ENCODE measurements at regions not wholly inside any gene's neighbourhood (a gene's known extent, or its start where the extent isn't known, plus 50 kb on each side); places are given as distances from the start of the nearest gene placed in this dataset.

DNA sequence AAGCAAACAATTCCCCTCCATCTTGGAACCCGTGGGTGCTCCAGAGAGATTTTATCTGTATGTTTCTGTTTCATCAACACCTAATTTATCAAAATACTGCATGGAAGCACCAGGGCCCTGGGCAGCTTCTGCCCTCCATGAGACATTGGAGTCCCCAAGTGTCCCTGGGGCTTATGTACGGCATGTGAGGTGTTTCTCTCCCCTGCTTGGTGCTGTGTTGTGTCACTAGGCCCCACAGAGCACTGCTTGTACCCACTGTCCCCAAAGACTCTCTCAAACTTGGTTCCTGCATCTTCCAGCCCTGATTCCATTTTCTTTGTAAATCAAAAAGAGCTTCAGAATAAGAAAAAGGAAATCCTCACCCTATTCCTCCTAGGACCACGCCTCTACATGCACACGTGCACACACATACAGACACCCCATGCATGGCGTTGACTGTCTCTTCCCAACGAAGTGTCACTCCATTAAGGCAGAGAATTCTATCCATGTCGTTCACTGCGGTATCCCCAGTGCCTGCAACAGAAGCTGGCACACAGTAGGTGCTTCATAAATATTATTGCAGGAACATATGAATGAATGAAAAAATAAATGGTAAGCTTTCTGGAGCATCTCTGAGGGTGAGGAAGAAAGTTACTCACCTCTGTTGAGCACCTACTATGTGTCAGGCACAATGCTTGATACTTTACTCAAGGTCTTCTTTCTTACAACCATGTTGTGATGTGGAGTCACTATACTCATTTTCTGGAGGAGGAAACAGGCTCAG lies 191.6 kb downstream of the DICER1 start:
- intact Hi-C loops (cut with DNase I): no loop called here
- no peak for ATAC-seq (ENCODE audit: poor library complexity)
- no peak for DNase-seq

GRCh38 chr14:94964931-94965330 lies 192.4 kb downstream of the DICER1 start:
- no peak for ATAC-seq (ENCODE audit: poor library complexity)

GRCh38 chr14:94964181-94964580 lies 193.1 kb downstream of the DICER1 start:
- intact Hi-C loops (cut with DNase I): no loop called here
- DNase-seq (no peak), ATAC-seq (ENCODE audit: poor library complexity) (no peak)

More at GRCh38 chr14:94964931-94965330, 192.4 kb downstream of the DICER1 start:
- DNase-seq: no peak
- intact Hi-C loops (cut with DNase I): no loop called here

GRCh38 chr14:94963051-94963450 lies 193.1 kb upstream of the GSC start:
- ATAC-seq (ENCODE audit: poor library complexity) (no peak), DNase-seq (no peak)
- intact Hi-C loops (cut with DNase I): no loop called here

DNA sequence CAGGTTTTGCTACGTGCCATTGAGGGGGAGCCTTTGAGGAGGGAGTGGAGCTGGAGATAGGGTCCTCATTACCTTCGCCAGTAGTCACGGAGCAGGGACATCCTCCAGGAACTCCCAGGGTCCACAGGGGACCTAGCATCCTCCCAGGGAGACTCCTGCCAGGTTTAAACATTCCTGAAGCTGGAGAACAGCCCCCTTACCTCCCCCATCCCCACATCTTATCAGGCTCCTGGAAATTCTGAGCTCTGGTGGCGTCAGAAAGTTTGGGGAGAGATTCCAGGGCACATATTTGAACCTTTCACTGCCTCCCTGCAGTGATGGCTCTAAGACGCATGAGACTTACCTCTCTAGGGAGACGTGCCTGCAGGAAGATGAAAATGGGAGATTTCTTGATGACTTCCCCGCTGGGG lies 192.3 kb upstream of the GSC start:
- intact Hi-C loops (cut with DNase I): no loop called here
- ATAC-seq (ENCODE audit: poor library complexity) (no peak), DNase-seq (no peak)

DNA sequence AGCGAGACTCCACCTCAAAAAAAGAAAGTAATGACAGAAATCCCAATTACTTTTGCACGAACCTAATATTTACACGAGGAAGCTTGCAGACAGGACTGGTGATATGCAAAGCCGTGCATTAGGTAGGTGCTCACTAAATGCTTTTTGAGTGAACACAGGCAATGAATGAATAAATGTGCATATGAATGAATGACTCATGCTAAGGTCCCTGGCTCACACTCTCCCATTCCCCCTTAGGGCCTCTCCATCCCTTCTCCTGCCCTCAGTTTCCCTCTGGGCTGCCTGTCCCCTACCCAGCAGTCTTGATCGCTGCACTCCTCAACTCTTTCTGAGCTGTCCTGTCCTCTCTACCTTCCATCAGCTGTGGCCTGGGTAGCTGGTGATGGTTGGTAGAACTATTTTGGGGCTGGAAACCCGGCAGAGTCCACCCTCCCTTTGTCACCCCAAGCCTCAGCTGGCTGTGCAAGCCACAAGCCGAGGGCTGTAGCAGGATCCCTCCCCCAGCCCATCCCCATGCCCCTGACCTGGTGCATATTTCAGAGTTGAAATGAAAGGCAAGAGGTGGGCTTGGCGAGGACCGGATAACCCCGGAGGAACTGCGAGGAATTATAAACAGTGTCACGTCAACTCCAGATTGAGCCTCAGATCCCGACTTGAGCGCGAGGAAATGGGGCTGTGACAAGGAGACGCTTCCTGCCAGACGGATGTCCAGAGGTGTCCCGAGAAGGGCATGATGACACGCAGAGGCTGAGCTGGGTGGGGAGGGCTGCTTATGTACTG lies 191.7 kb upstream of the GSC start:
- intact Hi-C loops (cut with DNase I): no loop called here
- no peak for DNase-seq
- no peak for ATAC-seq (ENCODE audit: poor library complexity)

DNA sequence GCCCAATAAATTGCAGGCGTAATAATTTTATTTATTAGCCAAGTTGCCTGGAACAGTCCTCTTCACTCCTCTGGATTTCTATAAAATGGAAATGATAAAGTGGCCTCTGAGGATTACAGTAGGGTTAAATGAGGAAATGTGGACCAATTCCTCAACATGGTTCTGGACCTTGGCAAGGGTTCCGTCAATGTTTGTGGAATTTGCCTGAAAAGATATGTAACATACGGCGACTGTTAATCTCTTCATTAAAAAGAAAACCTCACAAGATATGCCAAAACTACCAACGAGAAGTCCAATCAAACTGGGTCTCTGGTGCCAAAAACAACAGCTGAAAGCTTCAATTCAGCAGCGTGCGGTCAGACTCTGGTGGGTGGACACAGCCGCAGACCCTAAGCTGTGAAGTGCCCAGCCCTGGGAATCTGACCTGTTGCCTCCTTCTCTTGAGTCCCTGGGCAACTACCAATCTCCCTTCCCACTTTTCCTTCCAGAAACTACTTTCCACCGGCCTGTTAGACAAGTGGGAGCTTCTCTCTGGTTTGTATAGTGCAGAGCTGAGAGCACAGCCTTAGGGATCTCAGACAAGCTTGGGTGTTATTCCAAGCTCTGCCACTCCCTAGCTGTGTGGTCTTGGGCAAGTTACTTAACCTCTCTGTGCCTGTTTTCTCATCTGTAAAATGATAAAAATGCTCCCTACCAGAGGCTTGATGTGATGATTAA lies 190.5 kb upstream of the GSC start:
- ATAC-seq (ENCODE audit: poor library complexity): no peak
- intact Hi-C loops (cut with DNase I): no loop called here
- no peak for DNase-seq

GRCh38 chr14:94953541-94954260 lies 183.8 kb upstream of the GSC start:
- no peak for ATAC-seq (ENCODE audit: poor library complexity)
- DNase-seq: no peak
- intact Hi-C loops (cut with DNase I): no loop called here

DNA sequence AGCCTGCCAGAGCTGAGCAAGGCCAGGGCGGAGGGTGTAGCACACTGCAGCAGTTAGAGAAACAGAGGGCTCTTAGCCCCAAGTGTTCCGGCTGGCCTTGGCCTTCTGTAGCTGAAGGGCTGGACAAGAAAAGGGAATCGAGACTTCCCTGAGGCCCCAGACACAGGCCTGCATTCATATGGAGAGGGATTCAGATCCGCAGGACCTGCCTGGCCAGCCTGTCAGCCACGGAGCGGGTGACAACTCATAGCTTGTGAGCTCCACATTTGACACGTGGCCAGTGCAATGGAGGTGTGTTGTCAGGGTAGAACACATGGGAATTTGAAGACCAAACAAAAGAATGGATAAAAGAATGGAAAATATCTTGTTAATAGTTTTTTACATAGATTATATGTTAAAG lies 182.2 kb upstream of the GSC start:
- no peak for DNase-seq
- ATAC-seq (ENCODE audit: poor library complexity): no peak
- intact Hi-C loops (cut with DNase I): no loop called here

DNA sequence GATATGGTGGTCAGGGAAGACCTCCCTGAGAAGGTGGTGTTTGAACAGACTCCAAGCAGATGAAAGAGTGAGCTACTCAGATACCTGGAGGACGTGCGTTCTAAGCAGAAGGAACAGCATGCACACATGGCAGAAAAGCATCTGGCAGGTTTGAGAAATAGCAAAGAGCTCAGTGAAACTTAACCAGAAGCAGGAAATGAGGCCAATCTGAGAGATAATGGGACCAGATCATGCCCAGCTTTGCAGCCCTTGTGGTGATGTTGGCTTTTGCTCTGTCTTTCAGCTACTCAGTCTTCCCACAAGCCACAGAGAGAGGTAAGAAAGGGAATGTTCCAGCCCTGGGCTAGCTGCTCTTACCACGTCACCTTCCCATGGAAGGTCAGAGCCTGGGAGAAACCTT lies 176.3 kb upstream of the GSC start:
- DNase-seq: no peak
- no peak for ATAC-seq (ENCODE audit: poor library complexity)
- intact Hi-C loops (cut with DNase I): no loop called here

DNA sequence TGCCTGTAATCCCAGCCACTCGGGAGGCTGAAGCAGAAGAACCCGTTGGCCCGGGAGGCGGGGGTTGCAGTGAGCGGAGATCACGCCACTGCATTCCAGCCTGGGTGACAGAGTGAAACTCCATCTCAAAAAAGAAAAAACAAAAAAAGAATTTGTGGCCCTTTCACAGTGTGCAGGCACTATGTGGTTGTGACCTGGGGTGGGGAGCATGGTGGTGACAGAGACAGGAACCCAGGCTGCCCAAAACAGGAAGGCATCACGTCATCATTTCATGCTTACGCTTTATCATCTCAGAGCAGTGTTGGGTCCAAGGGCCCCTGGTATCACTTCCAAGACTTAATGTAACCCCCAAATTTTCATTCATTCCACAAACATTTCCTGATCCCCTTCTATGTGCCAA lies 175.7 kb upstream of the GSC start:
- no peak for ATAC-seq (ENCODE audit: poor library complexity)
- intact Hi-C loops (cut with DNase I): no loop called here
- no peak for DNase-seq

DNA sequence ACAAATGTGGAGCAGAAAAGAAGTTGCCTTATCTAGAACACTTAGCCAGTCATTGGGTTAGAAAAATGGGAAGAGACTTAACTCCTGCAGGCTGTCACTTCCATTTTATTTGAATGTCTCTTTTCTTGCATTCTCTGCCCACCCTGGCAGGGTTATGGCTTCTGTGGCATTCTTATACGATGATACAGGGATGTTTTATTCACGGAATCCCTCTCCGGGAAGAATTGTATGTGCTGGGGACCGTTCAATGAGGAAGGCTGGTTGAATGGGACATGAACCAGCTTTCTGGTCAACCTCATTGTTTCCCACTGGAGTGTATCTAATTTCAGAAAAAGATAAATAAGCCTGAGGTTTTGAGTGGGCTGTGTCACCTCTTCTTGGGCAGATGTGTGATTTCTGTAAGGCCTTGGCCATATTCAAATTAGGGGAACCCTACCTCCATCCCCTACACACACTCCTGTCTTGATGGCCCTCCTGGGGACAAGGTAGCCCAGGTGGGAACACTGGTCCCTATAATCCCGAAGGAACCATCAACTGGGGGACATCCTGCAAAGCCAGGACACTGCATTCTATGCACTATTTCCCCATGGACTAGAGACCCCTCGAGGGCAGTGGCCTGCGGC lies 174.8 kb upstream of the GSC start:
- ATAC-seq (ENCODE audit: poor library complexity) (no peak), DNase-seq (no peak)
- intact Hi-C loops (cut with DNase I): no loop called here

GRCh38 chr14:94942601-94943000 lies 172.7 kb upstream of the GSC start:
- no peak for ATAC-seq (ENCODE audit: poor library complexity)
- intact Hi-C loops (cut with DNase I): no loop called here

DNA sequence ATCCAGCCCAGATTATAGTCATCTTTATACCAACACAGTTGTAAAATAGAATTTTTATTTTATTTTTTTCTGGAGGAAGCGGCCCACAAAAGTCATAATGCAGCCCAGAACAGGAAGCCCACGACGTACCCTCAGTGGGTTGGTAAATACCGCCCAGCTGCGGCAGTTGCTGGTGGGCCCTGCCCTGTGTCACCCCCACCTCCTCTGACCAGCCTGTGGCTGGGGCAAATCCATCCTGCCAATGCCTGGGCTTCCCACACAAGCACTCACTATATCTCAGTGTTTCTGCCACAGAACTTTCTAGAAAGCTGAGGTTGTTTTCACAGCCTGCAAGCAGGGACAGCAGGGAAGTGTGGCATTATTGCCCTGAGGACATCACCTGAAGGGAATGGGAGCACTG lies 171.4 kb upstream of the GSC start:
- DNase-seq (no peak), ATAC-seq (ENCODE audit: poor library complexity) (no peak)
- intact Hi-C loops (cut with DNase I): no loop called here

More at GRCh38 chr14:94942601-94943000, 172.7 kb upstream of the GSC start:
- DNase-seq: no peak

- intact Hi-C loops (cut with DNase I): no loop called here
- DNase-seq (no peak), ATAC-seq (ENCODE audit: poor library complexity) (no peak)
Measured at GRCh38 chr14:94940263-94940993, 170.5 kb upstream of the GSC start.

DNA sequence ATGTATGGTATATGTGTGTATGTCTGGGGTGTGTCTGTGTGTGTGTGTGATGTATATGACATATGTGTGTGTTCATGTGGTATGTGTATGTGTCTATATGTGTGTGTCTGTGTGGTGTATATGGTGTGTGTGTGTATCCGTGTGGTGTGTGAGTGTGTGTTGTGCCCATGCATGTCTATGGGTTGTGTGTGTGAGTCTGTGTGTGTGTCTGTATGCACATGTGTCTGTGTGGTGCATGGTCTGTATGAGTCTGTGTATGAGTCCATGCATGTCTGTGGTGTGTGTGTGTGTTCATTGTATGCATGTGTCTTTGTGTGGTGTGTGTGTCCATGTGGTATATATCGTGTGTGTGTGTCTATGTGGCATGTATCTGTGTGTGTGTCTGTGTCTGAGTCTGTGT lies 168.1 kb upstream of the GSC start:
- intact Hi-C loops (cut with DNase I): no loop called here
- DNase-seq: no peak
- no peak for ATAC-seq (ENCODE audit: poor library complexity)

GRCh38 chr14:94936901-94937685 lies 167.2 kb upstream of the GSC start:
- ATAC-seq (ENCODE audit: poor library complexity) (peak; percentile 78), DNase-seq (peak; percentile 61)
- intact Hi-C loops (cut with DNase I): no loop called here

All from Right ventricle myocardium superior (tissue), 1 donor.